Activated CD4-positive, alpha-beta T cell treated with anti-CD3 and anti-CD28 coated beads, Interleukin-2, amount 50 U/mL, for 24 hours (primary cell): ENCODE measurements at regions not wholly inside any gene's neighbourhood (a gene's known extent, or its start where the extent isn't known, plus 50 kb on each side); places are given as distances from the start of the nearest gene placed in this dataset.

Experiments
- DNase-seq, 2 donors: peaks; one replicate each; pipeline ENCODE4 v3.0.0-alpha.2; 2020; ENCODE audit warnings: low read depth in 1 of 2, low spot score in 1 of 2

- no peak for DNase-seq
Measured at GRCh38 chr5:67255881-67256280, 59.3 kb upstream of the CD180 start.

- no peak for DNase-seq
Measured at GRCh38 chr5:67253911-67254310, 57.3 kb upstream of the CD180 start.

- no peak for DNase-seq
Measured at GRCh38 chr5:67249590-67249895, 52.9 kb upstream of the CD180 start.

- DNase-seq: no peak
Measured at GRCh38 chr5:67248703-67249589, 52.3 kb upstream of the CD180 start.

- no peak for DNase-seq
Measured at GRCh38 chr5:67246546-67247268, 50.1 kb upstream of the CD180 start.
